Gastroesophageal sphincter (tissue), 3 donors: ENCODE measurements at regions not wholly inside any gene's neighbourhood (a gene's known extent, or its start where the extent isn't known, plus 50 kb on each side); places are given as distances from the start of the nearest gene placed in this dataset.

Experiments used
- POLR2A ChIP-seq, 2 donors: fragments of 450-650 bp; IDR thresholded peaks; one replicate each; pipeline ENCODE4 v1.6.1; 2017; ENCODE audit warnings: antibody characterized with exemption in 2 of 2, mild to moderate bottlenecking in 2 of 2, moderate library complexity in 1 of 2
- TF ChIP-seq, protein P1 (sequence below), 4 experiments: fragments of 200-600 bp in 2 of 4; fragments of 450-650 bp in 2 of 4; sonication (generic) in 1 of 4; IDR thresholded peaks; one replicate each; pipeline ENCODE4 v1.5.1; 2017 to 2019; ENCODE audit warnings: antibody characterized with exemption in 4 of 4, mild to moderate bottlenecking in 2 of 4, moderate library complexity in 2 of 4

DNA sequence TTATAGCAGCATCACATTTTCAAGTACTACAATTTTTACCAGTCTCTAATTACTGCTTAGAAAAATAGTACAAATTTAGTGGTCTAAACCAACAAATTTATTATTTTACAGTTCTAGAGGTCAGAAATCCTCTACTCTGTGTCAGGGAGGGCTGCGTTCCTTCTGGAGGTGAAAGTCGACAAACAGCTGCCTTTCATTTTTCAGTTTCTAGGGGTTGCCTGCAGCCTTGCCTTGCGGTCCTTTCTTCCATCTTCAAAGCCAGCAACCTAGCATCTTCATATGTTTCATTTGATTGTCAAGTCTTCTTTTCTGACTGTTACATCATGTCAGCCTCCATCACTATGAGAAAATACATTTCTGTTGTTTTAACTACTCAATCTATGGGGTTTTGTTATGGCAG, 1022.1 kb downstream of the CDH18 start:
- TF ChIP-seq, protein P1, sequence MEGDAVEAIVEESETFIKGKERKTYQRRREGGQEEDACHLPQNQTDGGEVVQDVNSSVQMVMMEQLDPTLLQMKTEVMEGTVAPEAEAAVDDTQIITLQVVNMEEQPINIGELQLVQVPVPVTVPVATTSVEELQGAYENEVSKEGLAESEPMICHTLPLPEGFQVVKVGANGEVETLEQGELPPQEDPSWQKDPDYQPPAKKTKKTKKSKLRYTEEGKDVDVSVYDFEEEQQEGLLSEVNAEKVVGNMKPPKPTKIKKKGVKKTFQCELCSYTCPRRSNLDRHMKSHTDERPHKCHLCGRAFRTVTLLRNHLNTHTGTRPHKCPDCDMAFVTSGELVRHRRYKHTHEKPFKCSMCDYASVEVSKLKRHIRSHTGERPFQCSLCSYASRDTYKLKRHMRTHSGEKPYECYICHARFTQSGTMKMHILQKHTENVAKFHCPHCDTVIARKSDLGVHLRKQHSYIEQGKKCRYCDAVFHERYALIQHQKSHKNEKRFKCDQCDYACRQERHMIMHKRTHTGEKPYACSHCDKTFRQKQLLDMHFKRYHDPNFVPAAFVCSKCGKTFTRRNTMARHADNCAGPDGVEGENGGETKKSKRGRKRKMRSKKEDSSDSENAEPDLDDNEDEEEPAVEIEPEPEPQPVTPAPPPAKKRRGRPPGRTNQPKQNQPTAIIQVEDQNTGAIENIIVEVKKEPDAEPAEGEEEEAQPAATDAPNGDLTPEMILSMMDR (IDR thresholded peaks at IDR 0.05) = no peak
- no peak for TF ChIP-seq POLR2A (IDR thresholded peaks at IDR 0.05)
